ENCODE measurements at regions not wholly inside any gene's neighbourhood (a gene's known extent, or its start where the extent isn't known, plus 50 kb on each side); places are given as distances from the start of the nearest gene placed in this dataset.

DNA sequence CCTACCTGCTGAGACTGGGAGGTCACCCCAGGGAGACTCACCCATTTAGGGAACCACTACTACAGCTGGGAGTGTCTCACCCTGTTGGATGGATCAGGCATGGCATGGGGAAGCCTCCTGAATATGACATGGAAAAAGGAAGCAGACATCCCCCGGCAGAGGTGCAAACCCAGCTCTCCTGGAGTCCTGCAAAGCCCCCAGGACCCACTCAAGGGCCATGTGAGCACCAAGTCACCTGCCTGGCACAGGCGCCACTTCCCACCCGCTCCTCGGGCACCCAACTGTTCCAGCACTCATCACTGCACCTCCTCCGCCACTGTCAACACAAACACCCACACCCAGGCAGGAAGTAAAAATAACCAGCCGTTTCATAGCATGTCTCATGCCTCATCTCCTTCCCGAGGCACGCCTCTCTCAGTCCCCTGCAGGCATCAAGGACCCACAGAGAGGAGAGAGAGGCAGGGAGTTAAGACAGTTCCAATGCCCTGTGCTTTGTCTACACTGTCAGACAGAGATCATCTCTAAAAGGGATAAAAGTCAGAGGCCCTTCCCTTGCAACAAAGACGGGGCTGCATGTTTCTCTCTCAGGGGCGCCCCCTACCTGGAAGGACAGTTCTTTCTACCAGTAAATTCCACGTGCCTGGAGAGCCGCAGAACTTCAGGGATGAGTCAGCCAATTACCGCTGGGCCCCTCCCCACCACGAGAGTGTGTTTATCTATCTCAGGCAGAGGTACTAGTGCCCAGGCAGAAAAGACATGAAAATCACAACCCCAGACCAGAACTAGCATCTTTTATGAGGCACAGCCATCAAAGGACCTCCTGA lies 150.1 kb upstream of the SOD1 start (continued):
- TF ChIP-seq ZNF384 (IDR thresholded peaks at IDR 0.05; ENCODE audit: borderline replicate concordance, low read depth, low read length) (no peak), RUNX3 (IDR thresholded peaks at IDR 0.05; ENCODE audit: low read length) (peak; percentile 59; the same call in 1 of the 2 replicates), IKZF2 (IDR thresholded peaks at IDR 0.05) (peak; percentile 70 to 72; a peak in 3 of 4 replicates), SMAD1 (IDR thresholded peaks at IDR 0.05; ENCODE audit: low read depth, partially characterized antibody) (no peak), ATF7 (IDR thresholded peaks at IDR 0.05; ENCODE audit: low read depth) (peak; percentile 22; the same call in 1 of the 2 replicates), BHLHE40 (IDR thresholded peaks at IDR 0.05; ENCODE audit: borderline replicate concordance in 1 of 2, low read depth in 2 of 2, low read length in 1 of 2) (peak; percentile 99), TBL1XR1 (IDR thresholded peaks at IDR 0.05; ENCODE audit: low read depth, low read length) (peak; percentile 46; the same call in 1 of the 2 replicates), IRF4 (IDR thresholded peaks at IDR 0.05; ENCODE audit: low read depth, low read length) (peak; percentile 87), BCL11A (IDR thresholded peaks at IDR 0.05; ENCODE audit: low read depth, low read length) (peak; percentile 71; the same call in 1 of the 2 replicates), JUND (IDR thresholded peaks at IDR 0.05; ENCODE audit: low read depth, low read length) (peak; percentile 91), MXI1 (IDR thresholded peaks at IDR 0.05; ENCODE audit: low read depth, low read length) (peak; percentile 81), POLR2AphosphoS5 (IDR thresholded peaks at IDR 0.05; ENCODE audit: low read length) (no peak), TCF12 (IDR thresholded peaks at IDR 0.05; ENCODE audit: low read depth, low read length) (0 out of 2 replicates have a peak, but pooled peaks have one; percentile 1), SUPT20H (IDR thresholded peaks at IDR 0.05; ENCODE audit: borderline replicate concordance, control insufficient read depth, low read depth, low read length) (no peak), ZNF217 (IDR thresholded peaks at IDR 0.05) (peak; percentile 74; the same call in 1 of the 2 replicates), WRNIP1 (IDR thresholded peaks at IDR 0.05; ENCODE audit: borderline replicate concordance, low read depth, low read length) (no peak), GATAD2B (conservative IDR thresholded peaks at IDR 0.05; ENCODE audit: low read depth) (peak; percentile 21; the same call in 1 of the 2 replicates), ZSCAN29 (IDR thresholded peaks at IDR 0.05) (no peak)
- TF ChIP-seq, protein P1, sequence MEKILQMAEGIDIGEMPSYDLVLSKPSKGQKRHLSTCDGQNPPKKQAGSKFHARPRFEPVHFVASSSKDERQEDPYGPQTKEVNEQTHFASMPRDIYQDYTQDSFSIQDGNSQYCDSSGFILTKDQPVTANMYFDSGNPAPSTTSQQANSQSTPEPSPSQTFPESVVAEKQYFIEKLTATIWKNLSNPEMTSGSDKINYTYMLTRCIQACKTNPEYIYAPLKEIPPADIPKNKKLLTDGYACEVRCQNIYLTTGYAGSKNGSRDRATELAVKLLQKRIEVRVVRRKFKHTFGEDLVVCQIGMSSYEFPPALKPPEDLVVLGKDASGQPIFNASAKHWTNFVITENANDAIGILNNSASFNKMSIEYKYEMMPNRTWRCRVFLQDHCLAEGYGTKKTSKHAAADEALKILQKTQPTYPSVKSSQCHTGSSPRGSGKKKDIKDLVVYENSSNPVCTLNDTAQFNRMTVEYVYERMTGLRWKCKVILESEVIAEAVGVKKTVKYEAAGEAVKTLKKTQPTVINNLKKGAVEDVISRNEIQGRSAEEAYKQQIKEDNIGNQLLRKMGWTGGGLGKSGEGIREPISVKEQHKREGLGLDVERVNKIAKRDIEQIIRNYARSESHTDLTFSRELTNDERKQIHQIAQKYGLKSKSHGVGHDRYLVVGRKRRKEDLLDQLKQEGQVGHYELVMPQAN (conservative IDR thresholded peaks at IDR 0.05): peak; percentile 25; the same call in 1 of the 2 replicates
- TF ChIP-seq, protein P2, sequence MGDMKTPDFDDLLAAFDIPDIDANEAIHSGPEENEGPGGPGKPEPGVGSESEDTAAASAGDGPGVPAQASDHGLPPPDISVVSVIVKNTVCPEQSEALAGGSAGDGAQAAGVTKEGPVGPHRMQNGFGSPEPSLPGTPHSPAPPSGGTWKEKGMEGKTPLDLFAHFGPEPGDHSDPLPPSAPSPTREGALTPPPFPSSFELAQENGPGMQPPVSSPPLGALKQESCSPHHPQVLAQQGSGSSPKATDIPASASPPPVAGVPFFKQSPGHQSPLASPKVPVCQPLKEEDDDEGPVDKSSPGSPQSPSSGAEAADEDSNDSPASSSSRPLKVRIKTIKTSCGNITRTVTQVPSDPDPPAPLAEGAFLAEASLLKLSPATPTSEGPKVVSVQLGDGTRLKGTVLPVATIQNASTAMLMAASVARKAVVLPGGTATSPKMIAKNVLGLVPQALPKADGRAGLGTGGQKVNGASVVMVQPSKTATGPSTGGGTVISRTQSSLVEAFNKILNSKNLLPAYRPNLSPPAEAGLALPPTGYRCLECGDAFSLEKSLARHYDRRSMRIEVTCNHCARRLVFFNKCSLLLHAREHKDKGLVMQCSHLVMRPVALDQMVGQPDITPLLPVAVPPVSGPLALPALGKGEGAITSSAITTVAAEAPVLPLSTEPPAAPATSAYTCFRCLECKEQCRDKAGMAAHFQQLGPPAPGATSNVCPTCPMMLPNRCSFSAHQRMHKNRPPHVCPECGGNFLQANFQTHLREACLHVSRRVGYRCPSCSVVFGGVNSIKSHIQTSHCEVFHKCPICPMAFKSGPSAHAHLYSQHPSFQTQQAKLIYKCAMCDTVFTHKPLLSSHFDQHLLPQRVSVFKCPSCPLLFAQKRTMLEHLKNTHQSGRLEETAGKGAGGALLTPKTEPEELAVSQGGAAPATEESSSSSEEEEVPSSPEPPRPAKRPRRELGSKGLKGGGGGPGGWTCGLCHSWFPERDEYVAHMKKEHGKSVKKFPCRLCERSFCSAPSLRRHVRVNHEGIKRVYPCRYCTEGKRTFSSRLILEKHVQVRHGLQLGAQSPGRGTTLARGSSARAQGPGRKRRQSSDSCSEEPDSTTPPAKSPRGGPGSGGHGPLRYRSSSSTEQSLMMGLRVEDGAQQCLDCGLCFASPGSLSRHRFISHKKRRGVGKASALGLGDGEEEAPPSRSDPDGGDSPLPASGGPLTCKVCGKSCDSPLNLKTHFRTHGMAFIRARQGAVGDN (IDR thresholded peaks at IDR 0.05): 0 out of 2 replicates have a peak, but pooled peaks have one; percentile 51
- TF ChIP-seq, protein P3, sequence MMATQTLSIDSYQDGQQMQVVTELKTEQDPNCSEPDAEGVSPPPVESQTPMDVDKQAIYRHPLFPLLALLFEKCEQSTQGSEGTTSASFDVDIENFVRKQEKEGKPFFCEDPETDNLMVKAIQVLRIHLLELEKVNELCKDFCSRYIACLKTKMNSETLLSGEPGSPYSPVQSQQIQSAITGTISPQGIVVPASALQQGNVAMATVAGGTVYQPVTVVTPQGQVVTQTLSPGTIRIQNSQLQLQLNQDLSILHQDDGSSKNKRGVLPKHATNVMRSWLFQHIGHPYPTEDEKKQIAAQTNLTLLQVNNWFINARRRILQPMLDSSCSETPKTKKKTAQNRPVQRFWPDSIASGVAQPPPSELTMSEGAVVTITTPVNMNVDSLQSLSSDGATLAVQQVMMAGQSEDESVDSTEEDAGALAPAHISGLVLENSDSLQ (IDR thresholded peaks at IDR 0.05): peak; percentile 67; the same call in 1 of the 2 replicates
- TF ChIP-seq, protein P4, sequence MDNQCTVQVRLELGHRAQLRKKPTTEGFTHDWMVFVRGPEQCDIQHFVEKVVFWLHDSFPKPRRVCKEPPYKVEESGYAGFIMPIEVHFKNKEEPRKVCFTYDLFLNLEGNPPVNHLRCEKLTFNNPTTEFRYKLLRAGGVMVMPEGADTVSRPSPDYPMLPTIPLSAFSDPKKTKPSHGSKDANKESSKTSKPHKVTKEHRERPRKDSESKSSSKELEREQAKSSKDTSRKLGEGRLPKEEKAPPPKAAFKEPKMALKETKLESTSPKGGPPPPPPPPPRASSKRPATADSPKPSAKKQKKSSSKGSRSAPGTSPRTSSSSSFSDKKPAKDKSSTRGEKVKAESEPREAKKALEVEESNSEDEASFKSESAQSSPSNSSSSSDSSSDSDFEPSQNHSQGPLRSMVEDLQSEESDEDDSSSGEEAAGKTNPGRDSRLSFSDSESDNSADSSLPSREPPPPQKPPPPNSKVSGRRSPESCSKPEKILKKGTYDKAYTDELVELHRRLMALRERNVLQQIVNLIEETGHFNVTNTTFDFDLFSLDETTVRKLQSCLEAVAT (IDR thresholded peaks at IDR 0.05): 0 out of 2 replicates have a peak, but pooled peaks have one; percentile 20
